Loucy (cell line): ENCODE measurements at regions not wholly inside any gene's neighbourhood (a gene's known extent, or its start where the extent isn't known, plus 50 kb on each side); places are given as distances from the start of the nearest gene placed in this dataset.

ENCODE experiments used
- H2AFZ ChIP-seq: fragments of 200-600 bp; sonication (generic); 2 replicates; pipeline ENCODE4 v1.6.0; 2016; ENCODE audit warnings: antibody characterized with exemption, mild to moderate bottlenecking, low read length, moderate library complexity
- H3F3A ChIP-seq: fragments of 200-600 bp; 2 replicates; pipeline ENCODE4 v1.6.0; 2016; ENCODE audit warnings: antibody characterized with exemption, low read depth, mild to moderate bottlenecking
- H3K27me3 ChIP-seq: fragments of 200-600 bp; sonication (generic); 2 replicates; pipeline ENCODE4 v1.6.1; 2014; ENCODE audit warnings: low read length, mild to moderate bottlenecking; ENCODE audit not compliant: insufficient read depth, poor library complexity, severe bottlenecking
- H3K36me3 ChIP-seq: fragments of 200-600 bp; sonication (generic); 2 replicates; pipeline ENCODE4 v1.6.1; 2016; ENCODE audit warnings: low read length; ENCODE audit not compliant: insufficient read depth
- H3K4me1 ChIP-seq: fragments of 200-600 bp; sonication (generic); 2 replicates; pipeline ENCODE4 v1.5.1; 2014; ENCODE audit warnings: low read length, mild to moderate bottlenecking; ENCODE audit not compliant: insufficient read depth, poor library complexity, severe bottlenecking
- H3K4me2 ChIP-seq: fragments of 200-600 bp; sonication (generic); 2 replicates; pipeline ENCODE4 v1.6.0; 2014; ENCODE audit warnings: antibody characterized with exemption, low read length, low read depth, mild to moderate bottlenecking; ENCODE audit not compliant: poor library complexity, severe bottlenecking
- H3K4me3 ChIP-seq: fragments of 200-600 bp; sonication (generic); 2 replicates; pipeline ENCODE4 v1.5.1; 2014; ENCODE audit warnings: low read length, mild to moderate bottlenecking, mixed read lengths; ENCODE audit not compliant: poor library complexity, severe bottlenecking
- H3K79me2 ChIP-seq: fragments of 200-600 bp; sonication (generic); 2 replicates; pipeline ENCODE4 v1.6.1; 2014; ENCODE audit warnings: low read length; ENCODE audit not compliant: insufficient read depth
- H3K9ac ChIP-seq: fragments of 200-600 bp; sonication (generic); 2 replicates; pipeline ENCODE4 v1.6.0; 2014; ENCODE audit warnings: mild to moderate bottlenecking, low read depth, low read length, moderate library complexity; ENCODE audit not compliant: poor library complexity, severe bottlenecking
- H3K9me2 ChIP-seq: fragments of 200-600 bp; sonication (generic); replicated peaks from 2 replicates; pipeline ENCODE4 v1.6.1; 2016; ENCODE audit warnings: low read depth, low read length, mixed read lengths
- H3K9me3 ChIP-seq: fragments of 200-600 bp; sonication (generic); 2 replicates; pipeline ENCODE4 v1.6.1; 2014; ENCODE audit warnings: mild to moderate bottlenecking, antibody characterized with exemption, low read length, low read depth; ENCODE audit not compliant: insufficient read depth
- H4K20me1 ChIP-seq: fragments of 200-600 bp; sonication (generic); 2 replicates; pipeline ENCODE4 v1.6.0; 2014; ENCODE audit warnings: antibody characterized with exemption, low read length, mild to moderate bottlenecking; ENCODE audit not compliant: insufficient read depth, poor library complexity, severe bottlenecking
- EZH2phosphoT487 ChIP-seq: fragments of 200-600 bp; IDR thresholded peaks from 2 replicates; pipeline ENCODE4 v1.6.1; 2018; ENCODE audit warnings: antibody characterized with exemption, mild to moderate bottlenecking, moderate library complexity, borderline replicate concordance
- TF ChIP-seq, protein P1 (sequence below): fragments of 200-600 bp; sonication (generic); conservative IDR thresholded peaks from 2 replicates; pipeline ENCODE4 v1.5.1; 2014; ENCODE audit warnings: mild to moderate bottlenecking, antibody characterized with exemption, low read length

DNA sequence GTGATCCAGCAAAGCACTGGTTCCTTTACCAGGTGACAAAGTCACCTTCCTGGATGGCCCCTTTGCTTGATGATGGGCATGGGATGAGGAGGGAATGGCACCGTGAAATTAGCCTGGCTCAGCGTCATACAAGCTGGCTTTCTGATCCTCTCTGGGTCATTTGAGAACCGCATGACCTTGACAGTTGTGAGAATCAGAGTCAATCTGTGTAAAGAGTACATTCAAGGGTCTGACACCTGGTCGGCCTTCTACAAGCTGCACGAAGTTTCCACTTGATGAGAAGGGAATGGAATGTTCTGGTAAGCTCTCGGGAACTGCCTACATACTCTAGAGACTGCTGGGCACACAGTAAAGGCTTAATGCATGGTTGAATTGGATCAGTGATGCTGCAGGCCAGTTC lies 319.8 kb upstream of the TLE3 start:
- Histone ChIP-seq H3K9me3 (no peaks in the 10 kb centered on the region), H3K9me2 (no peaks in the 10 kb centered on the region), H4K20me1 (no peaks in the 10 kb centered on the region), H2AFZ (no peak overlapping the region), H3K4me2 (no peak overlapping the region), H3F3A (no peaks in the 10 kb centered on the region), H3K9ac (no peak overlapping the region), H3K4me3 (no peak overlapping the region), H3K36me3 (no peaks in the 10 kb centered on the region), H3K4me1 (peaks cover 4% of the 10 kb centered on the region), H3K79me2 (no peaks in the 10 kb centered on the region), H3K27me3 (no peaks in the 10 kb centered on the region)
- no peak for TF ChIP-seq EZH2phosphoT487
- TF ChIP-seq, protein P1, sequence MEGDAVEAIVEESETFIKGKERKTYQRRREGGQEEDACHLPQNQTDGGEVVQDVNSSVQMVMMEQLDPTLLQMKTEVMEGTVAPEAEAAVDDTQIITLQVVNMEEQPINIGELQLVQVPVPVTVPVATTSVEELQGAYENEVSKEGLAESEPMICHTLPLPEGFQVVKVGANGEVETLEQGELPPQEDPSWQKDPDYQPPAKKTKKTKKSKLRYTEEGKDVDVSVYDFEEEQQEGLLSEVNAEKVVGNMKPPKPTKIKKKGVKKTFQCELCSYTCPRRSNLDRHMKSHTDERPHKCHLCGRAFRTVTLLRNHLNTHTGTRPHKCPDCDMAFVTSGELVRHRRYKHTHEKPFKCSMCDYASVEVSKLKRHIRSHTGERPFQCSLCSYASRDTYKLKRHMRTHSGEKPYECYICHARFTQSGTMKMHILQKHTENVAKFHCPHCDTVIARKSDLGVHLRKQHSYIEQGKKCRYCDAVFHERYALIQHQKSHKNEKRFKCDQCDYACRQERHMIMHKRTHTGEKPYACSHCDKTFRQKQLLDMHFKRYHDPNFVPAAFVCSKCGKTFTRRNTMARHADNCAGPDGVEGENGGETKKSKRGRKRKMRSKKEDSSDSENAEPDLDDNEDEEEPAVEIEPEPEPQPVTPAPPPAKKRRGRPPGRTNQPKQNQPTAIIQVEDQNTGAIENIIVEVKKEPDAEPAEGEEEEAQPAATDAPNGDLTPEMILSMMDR = no peak

DNA sequence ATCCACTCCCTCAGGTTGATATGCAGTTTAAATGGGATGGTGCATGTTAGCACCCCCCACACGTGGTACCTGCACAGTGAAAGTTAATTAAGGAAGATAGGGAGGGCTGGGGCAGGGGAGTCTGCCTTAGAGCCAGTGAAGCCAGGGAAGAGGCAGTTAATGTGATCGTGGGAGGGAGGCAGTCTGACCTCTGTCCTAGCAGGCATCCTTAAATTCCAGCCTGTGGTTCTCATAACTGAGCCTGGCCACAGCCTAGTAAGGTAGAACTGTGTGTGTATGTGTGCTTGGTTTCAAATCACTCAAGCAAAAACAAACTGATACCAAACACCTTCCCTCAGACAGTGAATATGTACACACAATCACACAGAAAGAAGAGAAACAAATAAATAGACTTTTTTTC lies 319.1 kb upstream of the TLE3 start:
- TF ChIP-seq, protein P1 = no peak
- TF ChIP-seq EZH2phosphoT487 = no peak
- Histone ChIP-seq H3K4me1 (peaks cover 4% of the 10 kb centered on the region), H2AFZ (no peak overlapping the region), H3K36me3 (no peaks in the 10 kb centered on the region), H3K4me2 (no peak overlapping the region), H3K9me3 (no peaks in the 10 kb centered on the region), H3K4me3 (no peak overlapping the region), H4K20me1 (no peaks in the 10 kb centered on the region), H3K79me2 (no peaks in the 10 kb centered on the region), H3F3A (no peaks in the 10 kb centered on the region), H3K27me3 (no peaks in the 10 kb centered on the region), H3K9me2 (no peaks in the 10 kb centered on the region), H3K9ac (no peak overlapping the region)

DNA sequence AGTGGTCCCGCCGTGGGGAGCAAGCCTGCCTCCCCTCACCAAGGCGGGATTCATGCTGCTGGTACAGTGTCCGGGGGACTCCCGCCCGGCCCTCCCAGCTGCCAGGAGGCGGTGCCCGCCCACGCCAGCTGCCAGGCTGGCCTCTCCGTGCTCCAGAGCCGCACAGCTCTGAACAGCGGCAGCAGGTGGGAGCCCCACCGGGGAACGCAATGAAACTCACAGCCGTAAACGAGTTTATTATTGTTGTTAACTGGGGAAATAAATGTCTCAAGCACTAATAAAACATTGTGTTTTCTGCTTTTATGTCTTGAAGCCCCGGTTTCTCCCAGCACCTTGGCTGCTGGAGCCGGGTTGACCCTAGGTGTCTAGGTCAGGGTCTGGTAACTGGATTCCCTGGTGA lies 317.7 kb upstream of the TLE3 start:
- Histone ChIP-seq H3K9ac (no peak overlapping the region), H3K9me2 (no peaks in the 10 kb centered on the region), H3F3A (no peaks in the 10 kb centered on the region), H3K4me1 (peaks cover 8% of the 10 kb centered on the region), H3K4me2 (no peak overlapping the region), H3K36me3 (no peaks in the 10 kb centered on the region), H3K79me2 (no peaks in the 10 kb centered on the region), H4K20me1 (no peaks in the 10 kb centered on the region), H2AFZ (no peak overlapping the region), H3K27me3 (no peaks in the 10 kb centered on the region), H3K9me3 (no peaks in the 10 kb centered on the region), H3K4me3 (no peak overlapping the region)
- TF ChIP-seq, protein P1 = no peak
- TF ChIP-seq EZH2phosphoT487 = no peak
